HCT116 (cell line): ENCODE measurements at regions not wholly inside any gene's neighbourhood (a gene's known extent, or its start where the extent isn't known, plus 50 kb on each side); places are given as distances from the start of the nearest gene placed in this dataset.

Experiments
- ATAC-seq: fragments of 200-7000 bp; cut with Tn5 transposase; 2 replicates; pipeline ENCODE4 v1.9.1; 2020; ENCODE audit warnings: mild to moderate bottlenecking, moderate library complexity
- BruUV-seq: library from RNA; stranded (reverse); fragments of 400-500 nt; replicated peaks from 2 replicates; lab custom pipeline; 2021; lab: Mats Ljungman, UMichigan
- CTCF ChIA-PET: fragments of 300-600 bp; sonication (Branson Sonifier 250); formaldehyde crosslinking; loops from one replicate; lab custom pipeline; 2021; ENCODE audit warnings: antibody characterized with exemption; lab: Charles Lee
- POLR2A ChIA-PET: fragments of 300-600, 350-600 bp; sonication (Branson Sonifier 250); formaldehyde crosslinking; loops from one replicate; lab custom pipeline; 2021; ENCODE audit warnings: antibody characterized with exemption; lab: Charles Lee
- RAD21 ChIA-PET, 2 experiments: fragments of 300-600 bp; sonication (Branson Sonifier 250); formaldehyde crosslinking; loops; one replicate each; lab custom pipeline; 2023; ENCODE audit warnings: low total read pairs in 2 of 2; ENCODE audit not compliant: uncharacterized antibody in 2 of 2, unreplicated experiment in 2 of 2, low non-redundant PET in 1 of 2; lab: Charles Lee
- DNase-seq: peaks from one replicate; pipeline ENCODE4 v3.0.0-alpha.2; 2010; ENCODE audit warnings: low read depth, low spot score
- H2AFZ ChIP-seq: fragments of 200-600 bp; shearing (Covaris generic), sonication (generic); 2 replicates; pipeline ENCODE4 v1.6.1; 2017; ENCODE audit warnings: low read depth, mixed run types, mixed read lengths, antibody characterized with exemption, low read length; ENCODE audit not compliant: poor library complexity, severe bottlenecking
- H3K27ac ChIP-seq: 2 replicates; pipeline ENCODE4 v1.5.1; 2012; ENCODE audit warnings: low read depth, low read length
- H3K27me3 ChIP-seq: fragments of 200-600 bp; sonication (generic); 2 replicates; pipeline ENCODE4 v1.6.1; 2016; ENCODE audit warnings: mixed run types, low read length, mixed read lengths; ENCODE audit not compliant: insufficient read depth
- H3K36me3 ChIP-seq, 2 experiments: fragments of 200-500 bp in 1 of 2; fragments of 200-600 bp in 1 of 2; sonication (Bioruptor generic) in 1 of 2; sonication (generic) in 1 of 2; 2 replicates each; pipeline versions ENCODE4 v1.5.1 to v1.6.1; 2014 to 2016; ENCODE audit warnings: low read length in 2 of 2, inconsistent platforms in 1 of 2, mixed read lengths in 1 of 2, mixed run types in 1 of 2; ENCODE audit not compliant: insufficient read depth in 2 of 2, control insufficient read depth in 1 of 2
- H3K4me1 ChIP-seq, 2 experiments: fragments of 200-600 bp in 1 of 2; sonication (generic) in 1 of 2; 2 replicates each; pipeline versions ENCODE4 v1.5.1 to v1.6.1; 2012 to 2017; ENCODE audit warnings: low read length in 2 of 2, inconsistent platforms in 1 of 2, mild to moderate bottlenecking in 1 of 2, mixed read lengths in 1 of 2, mixed run types in 1 of 2, moderate library complexity in 1 of 2; ENCODE audit not compliant: insufficient read depth in 2 of 2, control insufficient read depth in 1 of 2
- H3K4me2 ChIP-seq: fragments of 200-600 bp; sonication (generic); 2 replicates; pipeline ENCODE4 v1.6.1; 2017; ENCODE audit warnings: mixed run types, low read length, mixed read lengths
- H3K4me3 ChIP-seq, 2 experiments: fragments of 200-600 bp in 1 of 2; sonication (generic) in 1 of 2; replicated peaks in 1 of 2; 2 replicates each; pipeline ENCODE4 v1.5.1; 2011 to 2016; ENCODE audit warnings: low read length in 2 of 2, control low read depth in 1 of 2, low read depth in 1 of 2, mild to moderate bottlenecking in 1 of 2, mixed read lengths in 1 of 2, mixed run types in 1 of 2
- H3K79me2 ChIP-seq: fragments of 200-600 bp; sonication (generic); 2 replicates; pipeline ENCODE4 v1.6.1; 2017; ENCODE audit warnings: mild to moderate bottlenecking, mixed run types, low read length, moderate library complexity, mixed read lengths; ENCODE audit not compliant: insufficient read depth
- H3K9ac ChIP-seq: fragments of 200-600 bp; sonication (generic); 2 replicates; pipeline ENCODE4 v1.6.1; 2016; ENCODE audit warnings: low read length, mixed read lengths
- H3K9me2 ChIP-seq: fragments of 200-600 bp; sonication (generic), shearing (Covaris generic); 2 replicates; pipeline ENCODE4 v1.6.1; 2017; ENCODE audit warnings: mixed run types, mild to moderate bottlenecking, moderate library complexity; ENCODE audit not compliant: insufficient read depth
- H3K9me3 ChIP-seq, 2 experiments: fragments of 200-500 bp in 1 of 2; fragments of 200-600 bp in 1 of 2; sonication (Bioruptor generic) in 1 of 2; sonication (generic) in 1 of 2; 2 replicates each; pipeline ENCODE4 v1.6.1; 2014 to 2017; ENCODE audit warnings: low read length in 2 of 2, mixed read lengths in 2 of 2, inconsistent platforms in 1 of 2, low read depth in 1 of 2, mild to moderate bottlenecking in 1 of 2, mixed run types in 1 of 2, moderate library complexity in 1 of 2; ENCODE audit not compliant: control insufficient read depth in 1 of 2, insufficient read depth in 1 of 2
- H4K20me1 ChIP-seq: fragments of 200-600 bp; sonication (generic), shearing (Covaris generic); 2 replicates; pipeline ENCODE4 v1.6.1; 2017; ENCODE audit warnings: mixed run types, mild to moderate bottlenecking, moderate library complexity; ENCODE audit not compliant: insufficient read depth
- ATF3 ChIP-seq: IDR thresholded peaks from 2 replicates; pipeline ENCODE4 v1.6.1; 2012
- CTCF ChIP-seq, 3 experiments: fragments of 200-600 bp in 1 of 3; sonication (generic) in 1 of 3; IDR thresholded peaks in 2 of 3; conservative IDR thresholded peaks in 1 of 3; 2 replicates each; pipeline ENCODE4 v1.5.1; 2012 to 2017; ENCODE audit warnings: low read depth in 2 of 3, low read length in 2 of 3, antibody characterized with exemption in 1 of 3, borderline replicate concordance in 1 of 3, control low read depth in 1 of 3, mild to moderate bottlenecking in 1 of 3, mixed read lengths in 1 of 3, mixed run types in 1 of 3, moderate library complexity in 1 of 3; ENCODE audit not compliant: insufficient read depth in 1 of 3
- EGR1 ChIP-seq: IDR thresholded peaks from 2 replicates; pipeline ENCODE4 v1.6.1; 2012; ENCODE audit warnings: low read depth
- EZH2phosphoT487 ChIP-seq: fragments of 200-600 bp; IDR thresholded peaks from 2 replicates; pipeline ENCODE4 v1.6.1; 2018; ENCODE audit warnings: antibody characterized with exemption, borderline replicate concordance
- FOSL1 ChIP-seq: IDR thresholded peaks from 2 replicates; pipeline ENCODE4 v1.6.1; 2012; ENCODE audit warnings: low read depth
- MAX ChIP-seq: IDR thresholded peaks from 2 replicates; pipeline ENCODE4 v1.6.1; 2012
- POLR2A ChIP-seq: IDR thresholded peaks from 2 replicates; pipeline ENCODE4 v1.7.0; 2011; ENCODE audit warnings: borderline replicate concordance; ENCODE audit not compliant: insufficient read depth, insufficient read length; ENCODE audit errors: extremely low read depth
- POLR2AphosphoS5 ChIP-seq: IDR thresholded peaks from 2 replicates; pipeline ENCODE4 v1.6.1; 2011; ENCODE audit warnings: mild to moderate bottlenecking, low read depth, low read length, moderate library complexity
- RAD21 ChIP-seq: IDR thresholded peaks from 2 replicates; pipeline ENCODE4 v1.6.1; 2012; ENCODE audit warnings: low read depth, mild to moderate bottlenecking
- SIN3A ChIP-seq: IDR thresholded peaks from 2 replicates; pipeline ENCODE4 v1.6.1; 2012; ENCODE audit warnings: low read depth
- SRF ChIP-seq: IDR thresholded peaks from 2 replicates; pipeline ENCODE4 v1.6.1; 2012; ENCODE audit warnings: low read depth
- TCF7L2 ChIP-seq: IDR thresholded peaks from 2 replicates; pipeline ENCODE4 v1.7.0; 2011; ENCODE audit warnings: borderline replicate concordance, inconsistent platforms; ENCODE audit not compliant: insufficient read depth, insufficient read length; ENCODE audit errors: extremely low read depth
- YY1 ChIP-seq: IDR thresholded peaks from 2 replicates; pipeline ENCODE4 v1.6.1; 2011; ENCODE audit warnings: low read length, low read depth, moderate library complexity, mild to moderate bottlenecking; ENCODE audit not compliant: insufficient replicate concordance; ENCODE audit errors: extremely low read depth
- ZBTB33 ChIP-seq: IDR thresholded peaks from 2 replicates; pipeline ENCODE4 v1.6.1; 2011; ENCODE audit warnings: mild to moderate bottlenecking, low read length, moderate library complexity; ENCODE audit not compliant: insufficient replicate concordance; ENCODE audit errors: extremely low read depth
- intact Hi-C: fragments of 100-400 bp; cut with micrococcal nuclease; formaldehyde crosslinking; loops from 2 replicates; pipeline ENCODE4 v1.10.0; 2022

- TF ChIP-seq POLR2AphosphoS5, result no peak
- no peak for TF ChIP-seq MAX
- TF ChIP-seq EGR1, result no peak
- TF ChIP-seq, all 23 proteins: peak for 0
Measured at GRCh38 chr18:24731158-24731557, 270.7 kb downstream of the HRH4 start (continued).

- Histone ChIP-seq H3K36me3 (no peaks in the 10 kb centered on the region), H3K79me2 (no peaks in the 10 kb centered on the region), H3K27me3 (peaks cover 25% of the 10 kb centered on the region; the same call in 1 of the 2 replicates), H3K9ac (no peak overlapping the region), H3K9me3 (no peaks in the 10 kb centered on the region), H4K20me1 (no peaks in the 10 kb centered on the region), H3K4me2 (no peak overlapping the region), H3K4me3 (no peak overlapping the region), H3K9me2 (no peaks in the 10 kb centered on the region), H3K27ac (no peak overlapping the region), H3K4me1 (no peaks in the 10 kb centered on the region), H2AFZ (no peak overlapping the region)
- ChIA-PET CTCF (interaction anchor here (1.3 to 2.0 kb wide), 2 partner anchors 188 to 244 kb away, joined by 3 to 5 read pairs; no protein-coding TSS in a partner anchor), POLR2A (no interaction called here), RAD21 (no interaction called here)
- TF ChIP-seq POLR2A (no peak), SIN3A (no peak), YY1 (no peak), EZH2phosphoT487 (no peak), ZBTB33 (no peak), CTCF (IDR thresholded peaks at IDR 0.05 in 2 of 3, conservative IDR thresholded peaks at IDR 0.05 in 1 of 3; ENCODE audit: borderline replicate concordance in 1 of 3, insufficient read depth in 1 of 3, low read depth in 2 of 3, low read length in 2 of 3) (no peak), RAD21 (no peak), TCF7L2 (no peak), ATF3 (no peak), SRF (no peak), EGR1 (no peak), FOSL1 (no peak)
- intact Hi-C loops, result no loop called here
- DNase-seq, result no peak
- no TSS peak for BruUV-seq
- peak; percentile 27; the same call in 1 of the 2 replicates for ATAC-seq
Measured at GRCh38 chr18:24731981-24732380, 271.5 kb downstream of the HRH4 start.
